NCI-H1105 (cell line): ENCODE measurements at regions not wholly inside any gene's neighbourhood (a gene's known extent, or its start where the extent isn't known, plus 50 kb on each side); places are given as distances from the start of the nearest gene placed in this dataset.

ENCODE experiments used
- DNase-seq: peaks from one replicate; lab custom pipeline; 2025; lab: John Stamatoyannopoulos, UW

GRCh38 chr2:78941751-78942150 is 83.8 kb upstream of the REG3G start:
- DNase-seq = no peak

- no peak for DNase-seq
Observed at GRCh38 chr2:78963881-78964280, 61.6 kb upstream of the REG3G start.

DNA sequence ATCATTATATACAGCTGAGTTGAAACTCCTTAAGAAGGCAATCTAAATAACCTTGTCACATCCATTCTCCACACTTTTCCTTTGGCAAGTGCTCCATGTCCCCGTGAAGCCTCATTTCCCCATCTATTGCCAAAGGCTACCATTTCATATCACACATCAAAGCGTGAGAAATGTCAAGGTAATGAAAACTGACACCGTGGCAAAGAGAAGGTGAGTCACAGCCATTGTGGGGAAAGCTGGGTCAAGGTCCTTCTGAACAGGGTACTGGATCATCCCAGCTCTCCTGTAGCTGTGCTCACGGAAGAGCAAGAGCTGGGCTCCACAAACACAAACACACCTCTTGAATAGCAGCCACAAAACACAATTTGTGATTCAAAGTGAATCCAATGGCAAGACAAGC is 58.2 kb upstream of the REG3G start:
- no peak for DNase-seq

- no peak for DNase-seq
Observed at GRCh38 chr2:78973630-78974029, 51.9 kb upstream of the REG3G start.
